ENCODE measurements at regions not wholly inside any gene's neighbourhood (a gene's known extent, or its start where the extent isn't known, plus 50 kb on each side); places are given as distances from the start of the nearest gene placed in this dataset.
"Not testable (repeated sequence)": the region's sequence is repeated elsewhere in the genome, so short reads cannot be mapped to it uniquely, and the experiment has no call there.

DNA sequence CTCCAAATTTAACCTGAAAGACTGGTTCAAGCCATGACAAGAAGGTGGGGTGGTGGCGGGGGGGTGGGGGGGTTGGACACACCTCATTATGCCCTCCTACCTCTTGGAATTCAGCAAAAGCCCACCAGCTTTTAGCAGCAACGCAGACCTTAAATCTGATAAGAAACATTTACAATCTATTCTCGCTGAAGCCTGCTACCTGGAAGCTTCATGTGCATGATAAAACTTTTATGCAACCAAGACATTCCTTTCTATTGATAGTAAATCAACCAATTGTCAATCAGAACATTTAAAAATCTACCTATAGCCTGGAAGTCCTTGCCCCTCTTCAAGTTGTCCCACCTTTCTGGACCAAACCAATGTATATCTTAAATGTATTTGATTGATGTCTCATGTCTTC lies 113.6 kb upstream of the FAM98A start:
- DNase-seq, result no peak

DNA sequence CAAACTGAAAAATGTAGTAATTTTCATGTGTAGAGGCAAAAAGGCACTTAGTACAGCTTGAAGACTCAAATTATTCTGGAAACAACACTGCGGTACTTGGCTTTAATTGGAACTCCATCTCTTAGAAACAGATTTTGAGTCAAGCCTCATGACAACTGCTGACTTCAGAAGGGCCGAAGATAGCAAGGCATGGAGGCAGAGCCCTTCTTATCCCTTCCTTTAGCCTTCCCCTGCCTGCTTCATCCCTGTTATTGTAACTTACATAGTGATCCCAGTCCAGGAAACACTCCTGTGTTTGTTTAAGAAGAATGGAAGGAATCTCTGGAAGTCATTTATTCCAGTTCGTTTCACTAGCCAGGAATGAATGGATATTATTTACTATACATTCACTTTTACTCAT lies 110.9 kb upstream of the FAM98A start:
- no peak for DNase-seq

DNA sequence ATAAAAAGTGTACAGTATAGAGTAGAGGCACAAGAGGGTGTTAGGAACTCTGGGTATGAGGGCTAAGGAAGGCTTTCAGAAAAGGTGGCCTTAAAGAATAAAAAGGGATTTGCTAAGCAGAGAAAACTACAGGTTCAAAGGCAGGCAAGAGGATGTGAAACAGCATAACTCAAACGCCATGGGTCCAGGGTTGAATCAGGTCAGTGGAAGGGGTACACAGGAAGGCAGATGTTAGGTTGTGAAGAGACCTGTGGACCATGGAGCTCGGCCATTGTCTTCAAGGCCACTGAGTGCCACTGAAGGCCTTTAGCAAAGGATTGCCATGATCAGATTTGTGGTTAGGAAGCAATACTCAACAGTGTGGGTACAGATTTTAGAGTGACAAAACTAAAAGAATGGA lies 108.2 kb upstream of the FAM98A start:
- DNase-seq, result no peak

DNA sequence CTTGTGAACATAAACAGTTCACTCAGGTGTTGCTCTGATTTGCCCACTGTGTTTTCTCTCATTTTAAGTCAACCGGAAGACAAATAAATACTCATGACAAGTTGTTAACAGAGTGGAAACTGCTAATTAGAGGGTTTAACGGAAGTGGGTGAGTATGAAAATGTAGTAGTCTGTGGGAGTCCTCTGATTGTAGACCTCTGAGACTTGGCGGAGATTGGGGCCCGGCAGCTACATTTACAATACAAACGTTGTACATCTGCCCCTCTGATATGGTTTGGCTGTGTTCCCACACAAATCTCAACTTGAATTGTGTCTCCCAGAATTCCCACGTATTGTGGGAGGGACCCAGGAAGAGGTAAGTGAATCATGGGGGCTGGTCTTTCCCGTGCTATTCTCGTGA lies 107.3 kb upstream of the FAM98A start:
- no peak for DNase-seq

DNA sequence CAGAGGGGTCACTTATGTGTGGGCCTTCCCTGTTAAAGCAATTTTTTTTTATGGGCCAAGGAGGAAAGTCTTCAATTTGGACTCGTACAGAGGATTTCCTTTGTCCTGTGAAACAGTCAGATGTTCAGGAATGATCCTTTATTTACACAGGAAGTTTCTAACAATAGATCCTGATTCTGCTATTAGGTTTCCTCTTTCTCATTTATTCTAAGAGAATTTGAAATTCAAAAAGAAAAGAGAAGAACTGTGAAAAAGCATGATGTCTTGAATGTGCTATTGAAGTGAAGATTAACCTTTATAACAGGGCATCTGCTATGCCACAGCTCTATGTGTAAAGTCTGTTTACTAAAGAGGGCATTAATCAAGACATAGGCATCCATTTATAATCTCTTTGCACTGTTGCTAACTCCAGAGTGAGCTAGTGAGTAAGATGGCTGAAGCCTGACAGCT lies 105.3 kb upstream of the FAM98A start:
- DNase-seq, result no peak

DNA sequence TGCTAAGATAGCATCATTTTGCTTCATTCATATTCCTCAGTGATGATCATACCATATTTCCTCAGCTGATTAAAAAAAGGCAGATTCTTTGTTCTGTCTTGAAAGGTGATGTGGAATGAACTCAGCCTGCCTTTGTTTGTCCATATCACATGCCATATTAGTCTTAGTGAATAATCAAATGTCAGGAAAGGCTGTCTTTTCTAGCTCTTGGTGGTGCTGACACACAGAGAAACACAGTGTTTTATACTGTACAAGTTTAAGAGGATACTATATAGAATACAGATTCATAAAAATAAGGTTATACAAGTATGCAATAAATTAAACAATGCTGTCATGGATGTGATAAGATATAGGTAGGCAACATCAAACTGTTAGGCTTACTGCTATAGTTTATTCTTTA lies 97.1 kb upstream of the FAM98A start:
- DNase-seq, result no peak

DNA sequence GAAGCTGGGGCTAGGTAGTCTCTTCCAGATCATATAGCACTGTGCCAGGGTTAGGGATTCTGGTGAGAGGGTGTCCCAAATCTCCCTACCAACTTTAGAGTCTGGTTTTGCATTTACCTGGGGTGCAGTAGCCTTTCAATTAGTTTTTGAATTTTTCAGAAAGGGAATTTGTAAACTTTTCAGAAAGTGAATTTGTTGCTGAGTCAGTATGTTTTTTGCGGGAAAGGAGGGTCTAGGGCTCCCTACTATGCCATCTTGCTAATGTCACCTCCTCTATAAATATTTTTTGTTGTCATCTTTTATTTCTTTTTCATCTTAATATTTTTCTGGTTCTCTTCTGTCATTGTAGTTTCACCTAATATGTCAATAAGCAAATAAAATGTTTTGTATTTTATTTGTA lies 95.8 kb upstream of the FAM98A start:
- DNase-seq, result no peak

DNA sequence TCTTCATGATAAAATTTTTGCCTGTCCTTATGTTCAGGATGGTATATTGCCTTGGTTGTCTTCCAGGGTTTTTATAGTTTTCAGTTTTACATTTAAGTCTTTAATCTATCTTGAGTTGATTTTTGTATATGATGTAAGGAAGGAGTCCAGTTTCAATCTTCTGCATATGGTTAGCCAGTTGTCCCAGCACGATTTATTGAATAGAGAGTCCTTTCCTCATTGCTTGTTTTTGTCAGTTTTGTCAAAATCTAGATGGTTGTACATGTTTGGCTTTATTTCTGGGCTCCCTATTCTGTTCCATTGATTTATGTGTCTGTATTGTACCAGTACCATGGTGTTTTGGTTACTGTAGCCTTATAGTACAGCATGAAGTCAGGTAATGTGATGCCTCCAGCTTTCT lies 91.6 kb upstream of the FAM98A start:
- DNase-seq, result not testable (repeated sequence)

DNA sequence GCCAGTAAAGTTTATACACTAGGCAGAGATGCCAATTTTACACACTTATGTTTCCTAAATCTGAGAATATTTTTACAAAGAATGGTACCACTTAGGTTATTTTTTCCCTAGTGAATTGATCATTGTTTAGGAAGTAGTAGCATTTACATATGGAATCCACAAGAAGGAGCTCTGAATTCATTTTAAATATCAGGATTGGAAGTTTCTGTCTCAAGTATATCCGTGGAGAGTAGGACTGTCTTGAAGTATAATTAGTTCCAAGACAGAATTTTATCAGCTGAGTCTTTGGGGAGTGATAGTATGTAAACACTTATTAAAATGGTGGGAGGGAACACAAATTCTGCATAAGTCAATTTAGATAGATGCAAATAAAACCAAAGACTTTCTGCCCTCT lies 82.3 kb upstream of the FAM98A start:
- DNase-seq, result no peak

DNA sequence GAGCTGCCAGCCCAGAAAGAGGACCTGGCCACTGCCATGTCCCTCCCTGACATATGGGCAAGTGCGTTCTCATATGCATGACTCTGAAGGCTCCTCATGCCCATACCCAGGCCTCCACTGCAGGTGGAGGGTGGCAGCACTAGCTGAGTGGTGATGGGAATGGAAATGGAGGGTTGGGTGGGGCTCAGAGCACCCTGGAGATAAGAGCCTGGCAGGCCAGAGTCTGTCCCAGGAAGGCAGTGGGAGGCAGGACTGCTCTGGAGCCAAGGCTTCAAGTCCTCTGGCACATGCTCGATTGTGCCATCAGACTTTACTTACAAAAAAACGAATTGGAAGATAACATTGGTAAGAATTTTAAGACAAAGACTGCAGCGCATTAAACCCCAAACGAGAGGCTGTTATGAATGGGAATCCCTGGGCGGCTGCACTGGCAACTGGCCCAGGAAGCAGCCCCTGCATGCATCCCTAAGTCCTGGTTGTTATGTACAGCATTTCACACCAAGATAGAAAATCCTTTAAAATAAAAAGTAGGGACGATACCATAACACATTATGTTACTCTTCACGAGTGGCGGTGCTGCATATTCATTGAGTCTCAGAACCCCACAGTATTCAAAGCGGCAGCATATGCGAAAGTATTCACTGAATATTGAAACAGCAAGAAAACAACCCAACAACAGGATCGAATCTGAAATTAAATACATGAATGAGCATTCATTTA lies 81.7 kb upstream of the FAM98A start:
- no peak for DNase-seq

DNA sequence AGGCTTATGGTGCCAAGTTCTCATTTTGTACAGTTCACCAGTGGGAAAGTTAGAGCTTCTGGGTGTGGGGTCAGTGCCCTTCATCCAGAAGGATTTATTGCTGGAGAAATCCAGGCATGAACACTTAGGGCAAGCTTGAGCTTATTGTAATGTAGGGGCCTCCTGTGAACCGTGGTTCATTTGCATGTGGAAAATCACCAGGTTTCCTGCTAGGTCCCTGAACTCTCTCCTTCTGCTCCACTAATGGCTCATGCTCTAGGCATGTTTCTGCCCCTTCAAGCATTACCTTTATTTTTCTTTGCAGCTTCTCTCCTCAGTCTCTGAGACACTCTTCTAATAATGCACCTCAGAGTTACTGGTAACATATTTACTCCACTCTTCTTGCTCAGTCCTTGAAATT lies 79.3 kb upstream of the FAM98A start:
- no peak for DNase-seq

DNA sequence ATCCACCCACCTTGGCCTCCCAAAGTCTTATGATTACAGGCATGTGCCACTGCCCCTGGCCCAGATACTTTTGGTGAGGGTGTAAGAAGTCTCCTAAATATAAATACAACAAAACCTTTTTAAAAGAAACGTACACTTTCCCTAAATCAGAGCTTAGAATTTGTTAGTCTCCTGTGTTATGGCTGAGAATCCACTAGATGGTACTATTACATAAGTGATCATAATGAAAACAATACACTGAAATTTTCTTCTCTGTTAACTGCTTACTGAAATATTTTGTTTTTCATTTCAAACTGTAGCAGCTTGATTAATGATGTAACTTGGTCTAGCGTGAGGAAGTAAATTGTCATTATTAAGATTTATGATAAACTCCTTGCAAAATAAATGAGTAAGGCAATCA lies 74.8 kb upstream of the FAM98A start:
- no peak for DNase-seq

DNA sequence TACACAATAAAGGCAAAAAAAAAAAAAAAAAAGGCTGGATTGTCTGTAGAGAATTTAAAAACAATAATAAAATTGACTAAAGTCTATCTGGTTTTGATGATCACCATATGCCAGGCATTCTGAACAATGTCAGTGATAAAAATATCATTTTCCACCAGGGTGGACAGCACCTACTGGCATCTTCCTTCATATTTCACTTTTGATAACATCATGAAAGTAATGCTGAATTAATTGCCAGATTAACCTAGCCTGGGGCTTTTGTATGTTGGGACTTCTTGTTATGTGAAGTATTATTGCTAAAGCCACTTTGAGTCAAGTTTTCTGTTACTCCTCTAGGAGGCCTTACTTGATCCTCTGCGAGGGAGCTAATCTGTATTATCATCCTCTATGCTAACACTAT lies 73.8 kb upstream of the FAM98A start:
- no peak for DNase-seq

DNA sequence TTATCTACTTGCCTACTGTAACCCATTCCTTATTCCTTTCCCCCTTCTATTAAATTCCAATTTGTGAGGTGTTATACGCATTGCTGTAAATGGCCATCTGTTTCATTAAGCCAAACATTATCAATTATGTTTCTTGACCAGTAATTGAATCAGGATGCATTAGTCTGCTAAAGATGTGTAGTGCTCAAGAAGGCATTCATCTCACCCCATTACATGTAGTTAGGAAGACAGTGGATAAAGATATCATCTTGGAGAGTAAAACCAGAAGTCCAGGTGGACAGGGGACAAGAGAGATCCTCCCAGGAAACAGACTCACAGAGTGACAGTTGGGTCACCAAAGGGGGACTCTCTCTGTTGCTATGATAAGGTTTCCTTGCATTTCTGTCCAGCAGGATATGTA lies 73.3 kb upstream of the FAM98A start:
- DNase-seq, result no peak

DNA sequence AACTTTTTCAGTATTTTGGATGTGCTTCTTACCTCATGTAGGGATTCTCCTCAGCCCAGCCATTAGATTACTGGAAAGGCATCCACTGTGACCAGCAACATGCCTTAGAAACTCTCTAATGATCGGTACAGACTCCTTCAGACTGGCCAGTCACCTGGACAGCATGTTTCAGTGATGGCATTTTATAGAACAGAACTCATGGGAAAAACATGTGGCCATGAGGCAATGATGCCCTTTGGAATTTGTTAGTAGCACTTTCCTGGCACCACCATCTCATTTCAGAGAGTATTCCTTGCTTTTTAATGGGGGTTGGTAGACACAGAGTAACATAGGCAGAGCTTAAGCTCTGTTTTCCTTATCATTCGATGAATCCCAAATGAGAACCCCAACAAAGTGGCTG lies 72.1 kb upstream of the FAM98A start:
- DNase-seq, result no peak

DNA sequence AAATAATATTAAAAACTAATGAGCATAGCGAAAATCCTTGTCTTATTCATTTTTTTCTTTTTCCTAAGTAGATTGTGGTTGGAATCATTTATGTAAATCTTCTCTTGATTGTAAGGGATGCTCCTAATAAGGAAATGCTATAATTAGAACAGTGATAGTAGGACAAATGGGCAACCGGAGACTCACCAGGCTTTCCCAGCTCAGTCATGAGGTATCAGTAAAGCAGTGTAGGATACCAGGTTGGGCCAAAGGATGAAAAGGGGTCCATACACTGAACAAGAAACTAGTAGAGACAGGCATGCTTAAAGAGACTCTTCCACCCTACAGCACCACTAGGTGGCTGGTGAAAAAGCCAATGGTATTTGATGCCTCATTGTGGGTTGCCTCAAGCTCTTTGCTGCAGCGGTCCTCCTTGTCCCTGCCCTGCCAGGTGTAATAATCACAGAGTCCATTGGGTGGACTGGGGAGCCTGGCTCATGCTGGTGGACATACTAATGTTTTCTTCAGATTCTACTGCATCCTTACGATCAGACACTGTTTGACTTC lies 71.4 kb upstream of the FAM98A start:
- no peak for DNase-seq

DNA sequence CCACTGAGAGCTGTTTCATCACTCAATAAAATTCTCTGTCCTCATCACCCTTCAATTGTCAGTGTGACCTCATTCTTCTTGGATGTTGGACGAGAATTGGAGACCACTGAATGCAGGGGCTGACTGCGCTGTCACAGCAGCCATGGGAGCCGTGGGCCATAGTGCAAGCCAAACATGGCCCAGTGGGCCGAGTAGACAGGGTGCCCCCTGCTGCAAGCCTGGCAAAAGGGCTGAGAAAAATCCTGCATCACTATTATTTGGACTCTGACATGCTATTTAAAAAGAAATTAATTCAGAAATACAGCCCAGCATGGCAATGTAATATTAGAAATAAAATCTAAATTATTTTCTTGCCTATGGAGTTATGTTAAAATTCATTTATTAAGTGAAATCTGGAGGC lies 67.8 kb upstream of the FAM98A start:
- no peak for DNase-seq

DNA sequence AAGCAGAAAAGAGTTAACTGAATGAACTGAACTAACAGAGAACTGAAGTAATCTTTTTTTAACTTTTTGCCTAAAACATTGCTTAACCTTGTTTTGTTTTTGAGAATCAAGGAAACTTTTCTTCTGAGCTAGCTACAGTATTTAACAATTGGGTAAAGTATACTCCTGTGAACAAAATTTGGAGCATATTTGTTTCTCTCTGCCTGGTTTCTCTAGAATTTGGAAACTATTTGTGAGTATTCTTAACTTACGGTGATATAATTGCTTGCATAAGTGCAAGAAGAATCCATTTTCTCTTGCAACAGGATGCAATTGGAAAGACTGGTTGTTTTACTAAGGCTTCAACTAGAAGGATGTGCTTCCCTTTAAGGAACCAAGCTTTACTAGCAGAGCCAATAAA lies 65.9 kb upstream of the FAM98A start:
- DNase-seq, result no peak

DNA sequence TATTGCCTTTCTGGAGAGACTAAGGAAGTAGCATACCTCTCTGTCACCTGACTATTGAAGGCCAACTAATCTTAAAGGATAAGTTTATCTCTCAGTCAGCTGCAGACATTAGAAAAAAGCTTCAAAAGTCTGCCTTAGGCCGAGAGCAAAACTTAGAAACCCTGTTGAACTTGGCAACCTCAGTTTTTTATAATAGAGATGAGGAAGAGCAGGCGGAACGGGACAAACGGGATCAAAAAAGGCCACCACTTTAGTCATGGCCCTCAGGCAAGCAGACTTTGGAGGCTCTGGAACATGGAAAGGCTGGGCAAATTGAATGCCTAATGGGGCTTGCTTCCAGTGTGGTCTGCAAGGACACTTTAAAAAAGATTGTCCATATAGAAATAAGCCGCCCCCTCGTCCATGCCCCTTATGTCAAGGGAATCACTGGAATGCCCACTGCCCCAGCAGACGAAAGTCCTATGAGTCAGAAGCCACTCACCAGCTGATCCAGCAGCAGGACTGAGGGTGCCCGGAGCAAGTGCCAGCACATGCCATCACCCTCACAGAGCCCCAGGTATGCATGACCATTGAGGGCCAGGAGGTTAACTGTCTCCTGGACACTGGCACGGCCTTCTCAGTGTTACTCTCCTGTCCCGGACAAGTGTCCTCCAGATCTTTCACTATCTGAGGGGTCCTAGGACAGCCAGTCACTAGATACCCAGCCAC lies 61.5 kb upstream of the FAM98A start:
- no peak for DNase-seq

DNA sequence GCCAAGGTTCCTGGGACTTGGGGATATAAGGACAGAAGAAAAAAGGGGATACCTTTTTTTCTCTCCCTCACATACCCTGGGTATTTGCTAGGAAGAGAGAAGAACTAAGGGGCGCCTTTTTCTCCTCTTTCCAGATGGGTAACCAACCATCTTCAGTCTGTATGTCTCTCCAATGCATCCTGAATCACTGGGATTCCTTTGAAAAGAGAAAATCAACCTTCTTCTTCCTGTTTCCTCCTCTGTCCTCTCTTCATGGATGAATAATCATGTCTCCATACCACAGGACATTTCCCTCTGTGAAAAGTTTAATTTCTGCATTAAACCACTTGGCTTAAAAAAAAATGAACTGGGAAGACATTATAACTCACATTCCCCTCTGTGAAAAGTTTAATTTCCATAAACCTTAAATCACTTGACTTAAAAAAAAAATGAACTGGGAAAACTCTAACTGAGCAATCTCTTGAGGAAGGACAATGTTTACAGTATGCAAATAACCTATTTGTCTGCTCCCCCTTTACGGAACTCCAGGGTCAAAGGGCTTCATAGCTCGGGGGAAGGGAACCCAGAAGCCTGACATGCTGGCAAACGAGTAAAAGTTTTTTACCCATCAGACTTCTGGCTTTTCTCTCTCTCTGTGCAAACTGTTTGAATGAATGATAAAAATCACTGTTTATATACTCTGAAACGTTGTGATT lies 56.7 kb upstream of the FAM98A start:
- no peak for DNase-seq

DNA sequence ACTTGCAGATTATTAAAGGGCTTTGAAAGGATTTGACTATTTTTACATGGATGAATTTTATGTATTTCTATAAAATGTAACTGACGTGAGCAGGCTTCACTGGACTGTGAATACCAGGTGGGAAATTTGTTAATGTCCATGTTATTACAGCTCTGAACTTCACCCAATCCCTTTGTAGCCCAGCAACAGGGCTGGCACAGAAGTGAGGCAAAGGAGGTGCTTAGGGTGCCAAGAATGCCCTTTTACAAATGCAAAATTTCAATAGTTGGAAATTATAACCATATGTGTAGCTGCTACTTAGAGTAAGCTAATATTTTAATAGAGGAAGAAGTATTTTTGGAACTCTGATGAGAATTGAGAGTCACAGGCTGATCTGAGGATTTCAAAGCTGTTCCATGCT lies 53.7 kb upstream of the FAM98A start:
- DNase-seq, result no peak

DNA sequence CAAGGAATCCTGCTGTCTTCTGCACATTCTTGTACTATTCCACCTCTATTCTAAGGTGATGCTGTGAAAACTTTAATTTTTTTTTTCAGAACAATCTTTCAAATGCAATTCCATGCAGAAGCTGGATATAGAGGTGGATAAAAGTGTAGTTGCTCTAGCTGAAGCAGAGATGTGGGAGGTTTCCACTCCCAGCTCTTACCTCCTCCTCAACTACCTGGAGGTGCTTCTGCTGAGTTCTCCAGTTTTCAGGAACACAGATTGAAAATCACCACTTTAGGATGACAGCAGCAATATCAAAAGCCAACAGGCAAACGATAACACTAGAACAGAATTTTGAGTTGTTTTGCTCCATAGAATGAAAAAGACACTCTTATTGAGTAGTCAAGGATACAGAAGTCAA lies 51.1 kb upstream of the FAM98A start:
- DNase-seq, result no peak
